Heart right ventricle (tissue), 16 donors: ENCODE measurements at regions not wholly inside any gene's neighbourhood (a gene's known extent, or its start where the extent isn't known, plus 50 kb on each side); places are given as distances from the start of the nearest gene placed in this dataset.

Experiments
- ATAC-seq, 8 donors: fragments of 200-7000 bp; cut with Tn5 transposase; one replicate each; pipeline ENCODE4 v1.9.1; 2020; ENCODE audit warnings: mild to moderate bottlenecking in 8 of 8, moderate library complexity in 8 of 8, moderate number of reproducible peaks in 1 of 8
- DNase-seq, 2 donors: peaks; one replicate each; pipeline ENCODE4 v3.0.0-alpha.2; 2020
- H3K27ac ChIP-seq, 10 donors: fragments of 200-600 bp; sonication (generic) in 2 of 10; one replicate each; pipeline versions ENCODE4 v1.5.0 to v1.8.0; 2020 to 2022; ENCODE audit warnings: mild to moderate bottlenecking in 3 of 10
- H3K27me3 ChIP-seq, 7 donors: fragments of 200-600 bp; one replicate each; pipeline ENCODE4 v1.8.0; 2021 to 2022; ENCODE audit warnings: mild to moderate bottlenecking in 2 of 7
- H3K36me3 ChIP-seq, 9 donors: fragments of 200-600 bp; sonication (generic) in 1 of 9; one replicate each; pipeline versions ENCODE4 v1.5.0 to v1.8.0; 2020 to 2022; ENCODE audit warnings: mild to moderate bottlenecking in 2 of 9
- H3K4me1 ChIP-seq, 9 donors: fragments of 200-600 bp; sonication (generic) in 1 of 9; one replicate each; pipeline versions ENCODE4 v1.5.0 to v1.8.0; 2020 to 2022; ENCODE audit warnings: mild to moderate bottlenecking in 4 of 9
- H3K4me3 ChIP-seq, 10 donors: fragments of 200-600 bp; sonication (generic) in 2 of 10; one replicate each; pipeline versions ENCODE4 v1.5.0 to v1.8.0; 2020 to 2022; ENCODE audit warnings: mild to moderate bottlenecking in 7 of 10, moderate library complexity in 2 of 10
- H3K9me3 ChIP-seq, 11 donors: fragments of 200-600 bp in 10 of 11; sonication (generic) in 2 of 11; one replicate each; pipeline versions ENCODE4 v1.5.0 to v1.8.0; 2013 to 2022; ENCODE audit warnings: mild to moderate bottlenecking in 2 of 11, control low read depth in 1 of 11, moderate library complexity in 1 of 11
- WGBS, 2 donors: extraction: QIAGEN DNeasy Blood & Tissue Kit; methylation state at CpG; one replicate each; pipeline ENCODE4 v1.1.7; 2013; ENCODE audit warnings: inconsistent platforms in 1 of 2; 5-methylcytosine and 5-hydroxymethylcytosine counted together
- intact Hi-C, 10 donors: fragments of 100-400 bp; cut with DNase I; formaldehyde crosslinking; loops; one replicate each; pipeline versions ENCODE4 v1.11.1 to v1.14.2; 2022
- TF ChIP-seq, protein P1 (sequence below), 9 donors: fragments of 200-600 bp; sonication (generic) in 2 of 9; IDR thresholded peaks; one replicate each; pipeline versions ENCODE4 v1.5.0 to v1.8.0; 2021 to 2022; ENCODE audit warnings: antibody characterized with exemption in 9 of 9, mild to moderate bottlenecking in 5 of 9, moderate library complexity in 1 of 9
- donor health status: Arrhythmogenic right ventricular cardiomyopathy.
- donor health status: ischemic (EF 13 %, LVEDD 7.1; RV severe dilation, severe dysfunction).
- donor health status: healthy with polysubstance abuse.
- donor health status: DM: no; HTN: yes; CAD: no.
- donor health status: DM: no; HTN: no; CAD: no.
- donor health status: ischemic (EF 25% LVEDD 6.9; RV normal size, moderate dysfunction).
- donor health status: ischemic (EF 25% LVEDD 5.7; RV mildly dilated, moderate dysfunction).
- donor health status: healthy.
- donor health status: DM: yes; HTN: yes; CAD: no.
- donor health status: Ischemic cardiomyopathy.
- donor health status: ischemic (EF 35%, LVEDD 5.7; RV mildly dilated, moderate dysfunction).
- donor health status: nonischemic (EF 11% LVEDD 7.7; RV severe dilation, severe dysfunction).
- donor health status: DM: yes; HTN: yes; CAD: no.
- donor health status: PGD.
- donor health status: ischemic (EF 29% LVEDD 5.4; RV normal size, mild dysfunction).
- donor health status: nonischemic (EF 23%, LVEDD 6.1; RV moderate dilation, normal function).

DNA sequence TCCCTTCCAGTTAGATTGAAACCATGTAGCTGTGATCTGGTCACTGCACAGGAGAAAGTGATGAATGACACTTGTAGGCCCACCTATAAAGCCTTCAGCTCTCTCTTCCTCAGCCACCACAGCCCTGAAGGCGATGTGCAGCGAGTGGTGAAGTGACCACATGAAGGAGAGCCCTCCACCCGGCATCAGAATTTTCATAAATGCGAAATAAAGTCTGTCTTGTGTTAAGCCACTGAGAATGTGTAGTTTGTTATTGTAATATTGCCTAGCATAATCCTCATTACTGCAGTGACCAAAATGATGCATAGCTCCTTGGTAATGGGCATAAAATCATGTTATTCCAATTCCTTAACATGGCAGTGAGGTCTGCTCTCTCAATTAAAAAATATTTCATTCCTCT is 122.1 kb upstream of the LYPLAL1 start:
- Histone ChIP-seq H3K27me3 (no peaks in the 10 kb centered on the region), H3K4me1 (no peaks in the 10 kb centered on the region), H3K4me3 (no peak overlapping the region), H3K36me3 (no peaks in the 10 kb centered on the region), H3K27ac (no peak overlapping the region), H3K9me3 (peaks cover 0 to under 1% (median 0%) of the 10 kb centered on the region in 11 donors)
- intact Hi-C loops = no loop called here
- 73 to 99% methylated on average over 4 of the region's 4 CpGs for WGBS, 2 donors
- DNase-seq = no peak
- no peak for ATAC-seq
- TF ChIP-seq, protein P1, sequence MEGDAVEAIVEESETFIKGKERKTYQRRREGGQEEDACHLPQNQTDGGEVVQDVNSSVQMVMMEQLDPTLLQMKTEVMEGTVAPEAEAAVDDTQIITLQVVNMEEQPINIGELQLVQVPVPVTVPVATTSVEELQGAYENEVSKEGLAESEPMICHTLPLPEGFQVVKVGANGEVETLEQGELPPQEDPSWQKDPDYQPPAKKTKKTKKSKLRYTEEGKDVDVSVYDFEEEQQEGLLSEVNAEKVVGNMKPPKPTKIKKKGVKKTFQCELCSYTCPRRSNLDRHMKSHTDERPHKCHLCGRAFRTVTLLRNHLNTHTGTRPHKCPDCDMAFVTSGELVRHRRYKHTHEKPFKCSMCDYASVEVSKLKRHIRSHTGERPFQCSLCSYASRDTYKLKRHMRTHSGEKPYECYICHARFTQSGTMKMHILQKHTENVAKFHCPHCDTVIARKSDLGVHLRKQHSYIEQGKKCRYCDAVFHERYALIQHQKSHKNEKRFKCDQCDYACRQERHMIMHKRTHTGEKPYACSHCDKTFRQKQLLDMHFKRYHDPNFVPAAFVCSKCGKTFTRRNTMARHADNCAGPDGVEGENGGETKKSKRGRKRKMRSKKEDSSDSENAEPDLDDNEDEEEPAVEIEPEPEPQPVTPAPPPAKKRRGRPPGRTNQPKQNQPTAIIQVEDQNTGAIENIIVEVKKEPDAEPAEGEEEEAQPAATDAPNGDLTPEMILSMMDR (IDR thresholded peaks at IDR 0.05) = no peak

DNA sequence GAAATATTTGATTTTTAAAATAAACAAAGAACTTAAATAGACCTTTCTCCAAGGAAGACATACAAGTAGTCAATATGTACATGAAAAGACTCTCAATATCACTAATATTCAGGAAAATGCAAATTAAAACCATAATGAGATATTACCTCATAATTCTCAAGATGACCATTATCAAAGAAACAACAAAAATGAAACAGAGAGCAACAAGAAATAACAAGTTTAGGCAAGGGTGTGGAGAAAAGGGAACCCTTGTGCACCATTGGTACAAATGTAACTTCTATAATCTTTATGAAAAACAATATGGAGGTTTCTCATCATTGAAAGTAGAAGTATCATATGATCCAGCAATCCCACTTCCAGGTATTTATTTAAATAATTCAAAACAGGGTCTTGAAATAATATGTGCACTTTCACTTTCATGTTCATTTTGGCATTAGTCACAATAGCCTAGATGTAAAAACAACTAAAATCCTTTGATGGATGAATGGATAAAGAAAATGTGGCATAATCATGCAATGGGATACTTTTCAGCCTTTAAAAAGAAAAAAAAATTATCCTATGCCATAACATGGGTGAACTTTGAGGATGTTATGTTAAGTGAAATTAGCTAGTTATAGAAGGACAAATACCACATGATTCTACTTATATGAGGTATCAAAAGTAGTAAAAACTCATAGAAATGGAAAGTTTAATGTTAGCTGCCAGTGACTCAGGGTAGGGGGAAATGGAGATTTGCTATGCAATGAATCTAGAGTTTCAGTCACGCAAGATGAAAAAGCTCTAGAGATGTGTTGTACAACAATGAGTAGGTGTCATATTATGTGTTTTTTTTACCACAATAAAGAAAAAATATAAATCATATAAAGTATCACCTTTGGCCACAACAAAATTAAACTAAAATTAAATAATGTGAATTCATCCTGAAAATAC is 114.5 kb upstream of the LYPLAL1 start:
- no peak overlapping the region for H3K27ac ChIP-seq
- no peaks in the 10 kb centered on the region for H3K4me1 ChIP-seq
- ATAC-seq (no peak), DNase-seq (no peak)
- intact Hi-C loops = no loop called here
- no peaks in the 10 kb centered on the region for H3K27me3 ChIP-seq
- TF ChIP-seq, protein P1 (IDR thresholded peaks at IDR 0.05) = no peak
- peaks cover 0 to 14% (median 0%) of the 10 kb centered on the region in 11 donors for H3K9me3 ChIP-seq
- H3K4me3 ChIP-seq = no peak overlapping the region
- no peaks in the 10 kb centered on the region for H3K36me3 ChIP-seq
- WGBS, 2 donors = 98 to 99% methylated on average over 1 of the region's 1 CpG

DNA sequence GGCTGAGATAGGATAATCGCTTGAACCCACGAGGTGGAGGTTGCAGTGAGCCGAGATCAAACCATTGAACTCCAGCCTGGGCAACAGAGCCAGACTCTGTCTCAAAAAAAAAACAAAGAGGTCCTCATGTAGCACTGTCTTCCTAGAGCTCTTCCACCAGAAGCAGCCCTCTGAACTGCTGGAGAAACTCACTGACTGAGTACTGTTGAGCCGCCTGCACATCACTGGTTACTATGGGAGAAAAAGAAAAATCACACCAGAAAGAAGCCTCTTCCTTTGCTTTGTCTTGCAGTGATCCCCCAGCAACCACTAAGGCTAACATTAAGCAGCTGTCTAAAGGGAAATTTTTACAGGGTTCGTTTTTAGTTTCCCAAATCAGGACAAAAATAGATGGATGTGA is 112.9 kb upstream of the LYPLAL1 start:
- Histone ChIP-seq H3K27me3 (no peaks in the 10 kb centered on the region), H3K36me3 (no peaks in the 10 kb centered on the region), H3K9me3 (peaks cover 0 to 14% (median 0%) of the 10 kb centered on the region in 11 donors), H3K4me3 (no peak overlapping the region), H3K4me1 (no peaks in the 10 kb centered on the region), H3K27ac (no peak overlapping the region)
- ATAC-seq (no peak), DNase-seq (no peak)
- TF ChIP-seq, protein P1 (IDR thresholded peaks at IDR 0.05) = no peak
- 92 to 95% methylated on average over 5 of the region's 5 CpGs for WGBS, 2 donors
- intact Hi-C loops = loop anchor here in 5 of 10 donors (5.0 to 10.0 kb wide), 3 partner anchors 546 to 728 kb away; partner anchors contain the start of gene TGFB2 (in 3 of the 5)

DNA sequence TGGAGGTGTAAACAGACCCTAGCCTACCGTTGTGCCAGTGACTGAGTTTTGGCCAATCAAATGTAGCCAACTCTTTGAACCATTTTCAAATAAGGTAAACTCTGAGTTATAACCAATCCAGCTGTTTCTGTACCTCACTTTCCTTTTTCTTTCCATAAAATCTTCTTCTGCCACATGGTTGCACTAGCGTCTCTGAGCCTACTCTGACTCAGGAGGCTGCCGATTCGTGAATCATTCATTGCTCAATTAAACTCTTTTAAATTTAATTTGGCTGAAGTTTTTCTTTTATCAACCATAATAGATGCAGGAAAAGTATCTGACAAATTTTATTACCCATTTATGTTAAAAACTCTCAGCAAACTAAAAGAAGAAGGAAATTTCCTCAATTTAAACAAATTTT is 111.5 kb upstream of the LYPLAL1 start:
- TF ChIP-seq, protein P1 (IDR thresholded peaks at IDR 0.05) = no peak
- Histone ChIP-seq H3K27me3 (no peaks in the 10 kb centered on the region), H3K4me1 (peaks cover 0 to 11% (median 6%) of the 10 kb centered on the region in 9 donors), H3K27ac (no peak overlapping the region), H3K4me3 (no peak overlapping the region), H3K9me3 (peaks cover 0 to 8% (median 0%) of the 10 kb centered on the region in 11 donors), H3K36me3 (no peaks in the 10 kb centered on the region)
- DNase-seq (no peak), ATAC-seq (no peak)
- intact Hi-C loops = loop anchor here in 5 of 10 donors (5.0 to 10.0 kb wide), 3 partner anchors 547 to 730 kb away; partner anchors contain the start of gene TGFB2 (in 3 of the 5)
- WGBS, 2 donors = 75 to 96% methylated on average over 4 of the region's 4 CpGs
